ENCODE measurements at regions not wholly inside any gene's neighbourhood (a gene's known extent, or its start where the extent isn't known, plus 50 kb on each side); places are given as distances from the start of the nearest gene placed in this dataset.

DNA sequence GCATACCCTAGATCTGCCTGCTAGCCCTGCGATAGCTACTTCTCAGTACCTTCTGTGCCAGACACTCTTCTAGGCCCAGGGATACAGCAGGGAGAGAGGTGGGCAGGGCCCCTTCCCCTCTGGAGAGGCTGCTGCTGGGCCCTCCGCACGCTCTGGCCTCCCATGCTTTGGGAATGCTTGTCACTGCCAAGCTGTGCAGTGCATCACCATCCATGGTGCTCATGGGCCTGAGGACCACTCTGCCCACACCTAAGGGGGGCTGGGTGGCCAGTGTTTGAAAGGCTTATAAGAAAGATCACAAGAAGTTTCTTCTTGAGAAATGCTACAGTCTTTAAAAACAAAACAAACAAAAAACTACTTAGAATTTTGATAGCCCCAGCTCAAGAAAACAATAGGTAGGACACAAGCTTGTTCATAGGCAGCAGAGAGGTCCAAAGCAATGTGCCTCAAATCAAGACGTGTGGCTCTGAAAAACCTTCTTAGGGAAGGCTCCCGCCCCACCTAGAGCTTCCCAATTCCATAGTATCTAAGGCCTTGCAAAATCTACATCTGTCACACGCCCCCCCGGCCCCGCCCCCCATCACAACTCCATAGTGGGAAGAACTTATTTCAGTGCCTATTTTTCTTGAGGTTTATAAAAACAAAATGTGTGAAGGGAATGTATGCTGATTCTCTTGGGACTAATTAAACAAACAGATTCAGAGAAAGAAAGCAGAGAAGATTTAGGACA lies 145.8 kb downstream of the TM9SF2 start:
- TF ChIP-seq, protein P1, sequence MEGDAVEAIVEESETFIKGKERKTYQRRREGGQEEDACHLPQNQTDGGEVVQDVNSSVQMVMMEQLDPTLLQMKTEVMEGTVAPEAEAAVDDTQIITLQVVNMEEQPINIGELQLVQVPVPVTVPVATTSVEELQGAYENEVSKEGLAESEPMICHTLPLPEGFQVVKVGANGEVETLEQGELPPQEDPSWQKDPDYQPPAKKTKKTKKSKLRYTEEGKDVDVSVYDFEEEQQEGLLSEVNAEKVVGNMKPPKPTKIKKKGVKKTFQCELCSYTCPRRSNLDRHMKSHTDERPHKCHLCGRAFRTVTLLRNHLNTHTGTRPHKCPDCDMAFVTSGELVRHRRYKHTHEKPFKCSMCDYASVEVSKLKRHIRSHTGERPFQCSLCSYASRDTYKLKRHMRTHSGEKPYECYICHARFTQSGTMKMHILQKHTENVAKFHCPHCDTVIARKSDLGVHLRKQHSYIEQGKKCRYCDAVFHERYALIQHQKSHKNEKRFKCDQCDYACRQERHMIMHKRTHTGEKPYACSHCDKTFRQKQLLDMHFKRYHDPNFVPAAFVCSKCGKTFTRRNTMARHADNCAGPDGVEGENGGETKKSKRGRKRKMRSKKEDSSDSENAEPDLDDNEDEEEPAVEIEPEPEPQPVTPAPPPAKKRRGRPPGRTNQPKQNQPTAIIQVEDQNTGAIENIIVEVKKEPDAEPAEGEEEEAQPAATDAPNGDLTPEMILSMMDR (IDR thresholded peaks at IDR 0.05; ENCODE audit: low read depth, low read length): no peak
- TF ChIP-seq POLR2A (IDR thresholded peaks at IDR 0.05; ENCODE audit: extremely low read depth, insufficient read length): no peak
- TF ChIP-seq, protein P2, sequence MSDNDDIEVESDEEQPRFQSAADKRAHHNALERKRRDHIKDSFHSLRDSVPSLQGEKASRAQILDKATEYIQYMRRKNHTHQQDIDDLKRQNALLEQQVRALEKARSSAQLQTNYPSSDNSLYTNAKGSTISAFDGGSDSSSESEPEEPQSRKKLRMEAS (IDR thresholded peaks at IDR 0.05; ENCODE audit: low read depth, low read length): no peak
